ENCODE measurements at regions not wholly inside any gene's neighbourhood (a gene's known extent, or its start where the extent isn't known, plus 50 kb on each side); places are given as distances from the start of the nearest gene placed in this dataset.

DNA sequence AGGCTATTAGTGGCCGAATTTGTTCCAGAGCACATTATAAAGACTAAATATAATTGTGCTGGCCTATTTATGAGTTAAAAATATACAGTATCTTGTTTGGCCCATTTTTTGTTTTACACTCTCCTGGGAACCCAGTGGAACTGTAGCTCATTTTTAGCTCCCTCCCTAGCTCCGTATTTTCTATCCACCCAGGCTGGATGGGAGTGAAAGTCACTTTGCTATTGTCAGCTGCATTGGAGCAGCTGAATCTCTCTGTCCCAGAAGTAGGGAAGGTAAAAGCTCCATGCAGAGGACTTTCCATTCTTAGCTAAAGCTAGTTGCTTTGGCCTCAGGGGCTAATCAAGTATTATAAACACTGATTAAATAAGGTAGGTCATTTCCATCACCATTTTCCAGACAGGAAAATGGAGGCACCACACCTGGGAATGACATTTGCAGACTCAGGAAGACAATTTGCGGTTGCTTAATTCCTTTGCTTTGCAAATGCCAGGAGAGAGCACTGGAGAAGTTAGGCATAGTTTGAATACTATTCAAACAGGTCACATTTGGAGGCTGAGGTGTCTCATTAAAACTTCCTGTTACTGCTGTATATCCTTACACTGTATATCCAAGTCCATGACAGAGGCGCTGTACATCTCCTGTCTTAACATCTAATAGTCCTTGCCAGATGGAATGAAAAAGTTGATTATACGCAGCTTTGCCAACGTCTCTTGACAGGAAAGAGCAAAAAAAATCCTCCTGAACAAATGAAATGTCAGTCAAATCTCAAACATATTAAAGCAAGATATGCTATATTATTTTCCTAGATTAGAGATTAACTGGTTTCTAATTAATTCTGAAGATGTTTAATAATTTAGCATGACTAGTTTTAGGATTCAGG lies 338.1 kb upstream of the KIRREL3 start (continued):
- TF ChIP-seq ESRRA (IDR thresholded peaks at IDR 0.05; ENCODE audit: low read length) (no peak), EED (IDR thresholded peaks at IDR 0.05; ENCODE audit: low read depth) (no peak)
- TF ChIP-seq, protein P1, sequence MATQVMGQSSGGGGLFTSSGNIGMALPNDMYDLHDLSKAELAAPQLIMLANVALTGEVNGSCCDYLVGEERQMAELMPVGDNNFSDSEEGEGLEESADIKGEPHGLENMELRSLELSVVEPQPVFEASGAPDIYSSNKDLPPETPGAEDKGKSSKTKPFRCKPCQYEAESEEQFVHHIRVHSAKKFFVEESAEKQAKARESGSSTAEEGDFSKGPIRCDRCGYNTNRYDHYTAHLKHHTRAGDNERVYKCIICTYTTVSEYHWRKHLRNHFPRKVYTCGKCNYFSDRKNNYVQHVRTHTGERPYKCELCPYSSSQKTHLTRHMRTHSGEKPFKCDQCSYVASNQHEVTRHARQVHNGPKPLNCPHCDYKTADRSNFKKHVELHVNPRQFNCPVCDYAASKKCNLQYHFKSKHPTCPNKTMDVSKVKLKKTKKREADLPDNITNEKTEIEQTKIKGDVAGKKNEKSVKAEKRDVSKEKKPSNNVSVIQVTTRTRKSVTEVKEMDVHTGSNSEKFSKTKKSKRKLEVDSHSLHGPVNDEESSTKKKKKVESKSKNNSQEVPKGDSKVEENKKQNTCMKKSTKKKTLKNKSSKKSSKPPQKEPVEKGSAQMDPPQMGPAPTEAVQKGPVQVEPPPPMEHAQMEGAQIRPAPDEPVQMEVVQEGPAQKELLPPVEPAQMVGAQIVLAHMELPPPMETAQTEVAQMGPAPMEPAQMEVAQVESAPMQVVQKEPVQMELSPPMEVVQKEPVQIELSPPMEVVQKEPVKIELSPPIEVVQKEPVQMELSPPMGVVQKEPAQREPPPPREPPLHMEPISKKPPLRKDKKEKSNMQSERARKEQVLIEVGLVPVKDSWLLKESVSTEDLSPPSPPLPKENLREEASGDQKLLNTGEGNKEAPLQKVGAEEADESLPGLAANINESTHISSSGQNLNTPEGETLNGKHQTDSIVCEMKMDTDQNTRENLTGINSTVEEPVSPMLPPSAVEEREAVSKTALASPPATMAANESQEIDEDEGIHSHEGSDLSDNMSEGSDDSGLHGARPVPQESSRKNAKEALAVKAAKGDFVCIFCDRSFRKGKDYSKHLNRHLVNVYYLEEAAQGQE (IDR thresholded peaks at IDR 0.05; ENCODE audit: low read depth, low read length): no peak

DNA sequence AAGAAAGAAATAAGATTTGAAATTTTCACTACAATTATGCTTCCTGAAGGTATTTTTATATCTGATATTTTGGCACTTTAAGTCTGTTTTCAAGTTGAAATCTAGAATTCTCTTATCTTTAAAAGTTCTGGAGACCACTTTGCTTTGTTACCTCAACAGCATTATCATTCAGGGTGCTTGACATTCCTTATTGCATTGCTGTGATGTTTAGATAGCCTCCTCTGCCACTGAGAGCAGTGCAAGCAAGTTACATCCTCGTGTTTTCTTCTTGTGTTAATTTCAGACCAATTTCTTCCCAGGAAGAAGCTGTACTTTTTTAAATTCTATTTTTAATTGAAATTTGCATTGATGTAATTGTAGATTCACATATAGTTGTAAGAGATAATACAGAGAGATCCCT lies 333.9 kb upstream of the KIRREL3 start:
- Histone ChIP-seq H2AFZ (ENCODE audit: control insufficient read depth, low read depth, low read length) (no peak overlapping the region), H3K9me3 (replicated peaks; ENCODE audit: control insufficient read depth, insufficient read depth, low read length) (no peaks in the 10 kb centered on the region; the same call in 2 of the 3 replicates), H3K4me1 (ENCODE audit: control insufficient read depth, insufficient read depth, low read length) (no peaks in the 10 kb centered on the region), H3K9ac (ENCODE audit: control insufficient read depth, insufficient read depth, low read length) (no peak overlapping the region), H3K4me3 (no peak overlapping the region), H3K79me2 (ENCODE audit: control insufficient read depth, insufficient read depth, low read length) (no peaks in the 10 kb centered on the region), H3K4me2 (ENCODE audit: control insufficient read depth, insufficient read depth) (no peak overlapping the region), H3K27ac (ENCODE audit: control insufficient read depth, insufficient read depth) (no peak overlapping the region), H4K20me1 (ENCODE audit: control insufficient read depth, insufficient read depth) (no peaks in the 10 kb centered on the region), H3K27me3 (replicated peaks in 1 of 2; ENCODE audit: control insufficient read depth in 2 of 2, insufficient read depth in 2 of 2, low read length in 1 of 2) (no peaks in the 10 kb centered on the region), H3K36me3 (ENCODE audit: control insufficient read depth in 2 of 2, insufficient read depth in 2 of 2, low read length in 1 of 2) (no peaks in the 10 kb centered on the region)
- no peak for DNase-seq (ENCODE audit: low read depth, low spot score)
- SMC1A ChIA-PET (ENCODE audit: uncharacterized antibody, unreplicated experiment): no interaction called here
- RAD21 ChIA-PET (ENCODE audit: unreplicated experiment): no interaction called here
- intact Hi-C loops (cut with micrococcal nuclease; ENCODE audit: unreplicated experiment) (no loop called here), in situ Hi-C loops (cut with MboI) (no loop called here)
- CTCF ChIA-PET: no interaction called here
- FAIRE-seq: no peak
- no peak for ATAC-seq
- BruUV-seq (replicated peaks): no TSS peak
- WGBS (ENCODE audit: insufficient coverage, insufficient replicate concordance, low lambda C conversion rate, missing lambda C conversion rate): 0% methylated on average over 1 of the region's 1 CpG
- POLR2A ChIA-PET: no interaction called here
- TF ChIP-seq, protein P2, sequence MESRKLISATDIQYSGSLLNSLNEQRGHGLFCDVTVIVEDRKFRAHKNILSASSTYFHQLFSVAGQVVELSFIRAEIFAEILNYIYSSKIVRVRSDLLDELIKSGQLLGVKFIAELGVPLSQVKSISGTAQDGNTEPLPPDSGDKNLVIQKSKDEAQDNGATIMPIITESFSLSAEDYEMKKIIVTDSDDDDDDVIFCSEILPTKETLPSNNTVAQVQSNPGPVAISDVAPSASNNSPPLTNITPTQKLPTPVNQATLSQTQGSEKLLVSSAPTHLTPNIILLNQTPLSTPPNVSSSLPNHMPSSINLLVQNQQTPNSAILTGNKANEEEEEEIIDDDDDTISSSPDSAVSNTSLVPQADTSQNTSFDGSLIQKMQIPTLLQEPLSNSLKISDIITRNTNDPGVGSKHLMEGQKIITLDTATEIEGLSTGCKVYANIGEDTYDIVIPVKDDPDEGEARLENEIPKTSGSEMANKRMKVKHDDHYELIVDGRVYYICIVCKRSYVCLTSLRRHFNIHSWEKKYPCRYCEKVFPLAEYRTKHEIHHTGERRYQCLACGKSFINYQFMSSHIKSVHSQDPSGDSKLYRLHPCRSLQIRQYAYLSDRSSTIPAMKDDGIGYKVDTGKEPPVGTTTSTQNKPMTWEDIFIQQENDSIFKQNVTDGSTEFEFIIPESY (IDR thresholded peaks at IDR 0.05): no peak
- TF ChIP-seq NR2F1 (conservative IDR thresholded peaks at IDR 0.05) (no peak), SMAD5 (IDR thresholded peaks at IDR 0.05; ENCODE audit: low read depth) (no peak), KDM1A (IDR thresholded peaks at IDR 0.05; ENCODE audit: borderline replicate concordance) (no peak), ZNF217 (IDR thresholded peaks at IDR 0.05) (no peak), SPI1 (IDR thresholded peaks at IDR 0.05; ENCODE audit: borderline replicate concordance, insufficient read depth, low read depth, low read length) (no peak), ZNF207 (IDR thresholded peaks at IDR 0.05; ENCODE audit: borderline replicate concordance) (no peak), RUNX3 (IDR thresholded peaks at IDR 0.05; ENCODE audit: low read length) (no peak), LARP7 (IDR thresholded peaks at IDR 0.05) (no peak), NFIC (IDR thresholded peaks at IDR 0.05; ENCODE audit: low read depth, low read length) (no peak), EED (IDR thresholded peaks at IDR 0.05; ENCODE audit: low read depth) (no peak), MTA3 (IDR thresholded peaks at IDR 0.05; ENCODE audit: borderline replicate concordance, low read length) (no peak), ZNF24 (IDR thresholded peaks at IDR 0.05) (no peak)
- TF ChIP-seq, protein P3, sequence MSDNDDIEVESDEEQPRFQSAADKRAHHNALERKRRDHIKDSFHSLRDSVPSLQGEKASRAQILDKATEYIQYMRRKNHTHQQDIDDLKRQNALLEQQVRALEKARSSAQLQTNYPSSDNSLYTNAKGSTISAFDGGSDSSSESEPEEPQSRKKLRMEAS (IDR thresholded peaks at IDR 0.05; ENCODE audit: low read depth, low read length): no peak
- TF ChIP-seq, protein P4, sequence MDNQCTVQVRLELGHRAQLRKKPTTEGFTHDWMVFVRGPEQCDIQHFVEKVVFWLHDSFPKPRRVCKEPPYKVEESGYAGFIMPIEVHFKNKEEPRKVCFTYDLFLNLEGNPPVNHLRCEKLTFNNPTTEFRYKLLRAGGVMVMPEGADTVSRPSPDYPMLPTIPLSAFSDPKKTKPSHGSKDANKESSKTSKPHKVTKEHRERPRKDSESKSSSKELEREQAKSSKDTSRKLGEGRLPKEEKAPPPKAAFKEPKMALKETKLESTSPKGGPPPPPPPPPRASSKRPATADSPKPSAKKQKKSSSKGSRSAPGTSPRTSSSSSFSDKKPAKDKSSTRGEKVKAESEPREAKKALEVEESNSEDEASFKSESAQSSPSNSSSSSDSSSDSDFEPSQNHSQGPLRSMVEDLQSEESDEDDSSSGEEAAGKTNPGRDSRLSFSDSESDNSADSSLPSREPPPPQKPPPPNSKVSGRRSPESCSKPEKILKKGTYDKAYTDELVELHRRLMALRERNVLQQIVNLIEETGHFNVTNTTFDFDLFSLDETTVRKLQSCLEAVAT (IDR thresholded peaks at IDR 0.05): no peak

Measured in GM12878 (cell line).